ENCODE measurements at regions not wholly inside any gene's neighbourhood (a gene's known extent, or its start where the extent isn't known, plus 50 kb on each side); places are given as distances from the start of the nearest gene placed in this dataset.
"Not testable (repeated sequence)": the region's sequence is repeated elsewhere in the genome, so short reads cannot be mapped to it uniquely, and the experiment has no call there.

GRCh38 chr21:16218682-16219343 lies 489.0 kb downstream of the USP25 start:
- no peak for DNase-seq (ENCODE audit: low spot score)

- DNase-seq (ENCODE audit: low spot score), result not testable (repeated sequence)
Measured at GRCh38 chr21:16224756-16225155, 495.0 kb downstream of the USP25 start.

GRCh38 chr21:16239659-16240265 lies 510.0 kb downstream of the USP25 start:
- no peak for DNase-seq (ENCODE audit: low spot score)

GRCh38 chr21:16241016-16241415 lies 511.2 kb downstream of the USP25 start:
- no peak for DNase-seq (ENCODE audit: low spot score)

GRCh38 chr21:16241479-16241963 lies 511.7 kb downstream of the USP25 start:
- no peak for DNase-seq (ENCODE audit: low spot score)

GRCh38 chr21:16243396-16243795 lies 513.6 kb downstream of the USP25 start:
- DNase-seq (ENCODE audit: low spot score), result no peak

GRCh38 chr21:16248705-16249104 lies 518.9 kb downstream of the USP25 start:
- no peak for DNase-seq (ENCODE audit: low spot score)

- no peak for DNase-seq (ENCODE audit: low spot score)
Measured at GRCh38 chr21:16250273-16250672, 520.5 kb downstream of the USP25 start.

GRCh38 chr21:16258844-16259611 lies 529.2 kb downstream of the USP25 start:
- peak; percentile 32 for DNase-seq (ENCODE audit: low spot score)

- DNase-seq (ENCODE audit: low spot score), result no peak
Measured at GRCh38 chr21:16262091-16262490, 532.3 kb downstream of the USP25 start.

GRCh38 chr21:16264319-16264718 lies 534.5 kb downstream of the USP25 start:
- no peak for DNase-seq (ENCODE audit: low spot score)

GRCh38 chr21:16269476-16269875 lies 539.7 kb downstream of the USP25 start:
- DNase-seq (ENCODE audit: low spot score), result no peak

- DNase-seq (ENCODE audit: low spot score), result no peak
Measured at GRCh38 chr21:16279731-16280581, 550.2 kb downstream of the USP25 start.

- DNase-seq (ENCODE audit: low spot score), result no peak
Measured at GRCh38 chr21:16280686-16281091, 550.9 kb downstream of the USP25 start.

- no peak for DNase-seq (ENCODE audit: low spot score)
Measured at GRCh38 chr21:16283516-16283915, 553.7 kb downstream of the USP25 start.

GRCh38 chr21:16285605-16286126 lies 555.9 kb downstream of the USP25 start:
- no peak for DNase-seq (ENCODE audit: low spot score)

GRCh38 chr21:16287046-16287445 lies 557.3 kb downstream of the USP25 start:
- DNase-seq (ENCODE audit: low spot score), result no peak

GRCh38 chr21:16291296-16291695 lies 561.5 kb downstream of the USP25 start:
- no peak for DNase-seq (ENCODE audit: low spot score)

GRCh38 chr21:16294128-16294527 lies 564.3 kb downstream of the USP25 start:
- DNase-seq (ENCODE audit: low spot score), result no peak

GRCh38 chr21:16302851-16303282 lies 573.1 kb downstream of the USP25 start:
- peak; percentile 78 for DNase-seq (ENCODE audit: low spot score)

GRCh38 chr21:16304174-16305095 lies 574.7 kb downstream of the USP25 start:
- no peak for DNase-seq (ENCODE audit: low spot score)
